H1 (cell line): ENCODE measurements at regions not wholly inside any gene's neighbourhood (a gene's known extent, or its start where the extent isn't known, plus 50 kb on each side); places are given as distances from the start of the nearest gene placed in this dataset.

Experiments used
- CTCF ChIA-PET: fragments of 300-600 bp; sonication (Branson Sonifier 250); formaldehyde crosslinking; loops from one replicate; lab custom pipeline; 2021; ENCODE audit not compliant: partially characterized antibody; lab: Charles Lee
- POLR2A ChIA-PET: fragments of 300-600 bp; sonication (Branson Sonifier 250); formaldehyde crosslinking; loops from one replicate; lab custom pipeline; 2021; ENCODE audit warnings: inconsistent platforms; ENCODE audit not compliant: partially characterized antibody; lab: Charles Lee
- DNase-seq, 2 experiments: peaks; one replicate each; pipeline versions ENCODE4 v3.0.0 to v3.0.0-alpha.2; 2010 to 2022; ENCODE audit warnings: low spot score in 2 of 2, low read depth in 1 of 2, mixed read lengths in 1 of 2
- FAIRE-seq: peaks from 2 replicates; lab custom pipeline; 2011; peaks lifted over from hg19 to GRCh38; lab: Jason Lieb, UNC
- H2AFZ ChIP-seq: 2 replicates; pipeline ENCODE4 v1.8.1; 2012; ENCODE audit warnings: low read length, inconsistent platforms
- H2AK5ac ChIP-seq: 2 replicates; pipeline ENCODE4 v1.6.1; 2013; ENCODE audit warnings: low read depth, low read length
- H2BK120ac ChIP-seq: replicated peaks from 2 replicates; pipeline ENCODE3; 2013; ENCODE audit warnings: low read depth, low read length, inconsistent platforms
- H2BK12ac ChIP-seq: 2 replicates; pipeline ENCODE4 v1.6.1; 2013; ENCODE audit warnings: low read depth, low read length
- H2BK15ac ChIP-seq: 2 replicates; pipeline ENCODE4 v1.6.1; 2013; ENCODE audit warnings: low read length
- H2BK20ac ChIP-seq: 2 replicates; pipeline ENCODE4 v1.6.1; 2013; ENCODE audit warnings: low read length
- H2BK5ac ChIP-seq: 2 replicates; pipeline ENCODE4 v1.6.1; 2013; ENCODE audit warnings: low read depth, low read length
- H3K14ac ChIP-seq: 2 replicates; pipeline ENCODE4 v1.6.1; 2013; ENCODE audit warnings: inconsistent platforms; ENCODE audit not compliant: insufficient read length
- H3K18ac ChIP-seq: 2 replicates; pipeline ENCODE4 v1.6.1; 2013; ENCODE audit warnings: low read length; ENCODE audit errors: extremely low read depth
- H3K23ac ChIP-seq: 2 replicates; pipeline ENCODE4 v1.6.1; 2013; ENCODE audit warnings: inconsistent platforms; ENCODE audit not compliant: insufficient read length
- H3K23me2 ChIP-seq: 2 replicates; pipeline ENCODE4 v1.6.1; 2013; ENCODE audit warnings: low read depth, low read length
- H3K27ac ChIP-seq: 2 replicates; pipeline ENCODE4 v1.6.1; 2011; ENCODE audit warnings: low read depth, low read length, inconsistent platforms
- H3K27me3 ChIP-seq, 4 experiments: replicated peaks in 1 of 4; 1 replicate in 1 of 4; 2 replicates in 3 of 4; pipeline versions ENCODE4 v1.6.1 to v1.8.1; 2011 to 2013; ENCODE audit warnings: low read length in 3 of 4, mild to moderate bottlenecking in 3 of 4, inconsistent platforms in 2 of 4, mixed read lengths in 2 of 4, moderate library complexity in 1 of 4; ENCODE audit not compliant: control insufficient read depth in 3 of 4, insufficient read depth in 3 of 4; ENCODE audit errors: extremely low read depth in 1 of 4
- H3K36me3 ChIP-seq, 4 experiments: 2 replicates each; pipeline versions ENCODE4 v1.6.1 to v1.8.1; 2011 to 2013; ENCODE audit warnings: mild to moderate bottlenecking in 4 of 4, low read length in 3 of 4, moderate library complexity in 2 of 4, control low read depth in 1 of 4, inconsistent platforms in 1 of 4; ENCODE audit not compliant: insufficient read depth in 4 of 4, control insufficient read depth in 2 of 4
- H3K4ac ChIP-seq: replicated peaks from 2 replicates; pipeline ENCODE3; 2013; ENCODE audit warnings: low read length, low read depth, mixed read lengths, inconsistent platforms; ENCODE audit not compliant: insufficient read length
- H3K4me1 ChIP-seq, 4 experiments: replicated peaks in 1 of 4; 1 replicate in 1 of 4; 2 replicates in 3 of 4; pipeline versions ENCODE4 v1.6.1 to v1.8.1; 2011 to 2013; ENCODE audit warnings: low read length in 3 of 4, inconsistent platforms in 2 of 4, mixed read lengths in 1 of 4; ENCODE audit not compliant: insufficient read depth in 4 of 4, control insufficient read depth in 3 of 4
- H3K4me2 ChIP-seq, 2 experiments: 2 replicates each; pipeline versions ENCODE4 v1.6.1 to v1.8.1; 2011 to 2013; ENCODE audit warnings: low read depth in 2 of 2, low read length in 2 of 2, control low read depth in 1 of 2, inconsistent platforms in 1 of 2, mild to moderate bottlenecking in 1 of 2; ENCODE audit not compliant: insufficient read depth in 1 of 2
- H3K4me3 ChIP-seq, 4 experiments: fragments of 200-600, 300-600 bp in 1 of 4; sonication (generic), shearing (Covaris generic), sonication (Bioruptor Twin) in 1 of 4; 2 replicates each; pipeline versions ENCODE4 v1.5.1 to v1.8.1; 2011 to 2016; ENCODE audit warnings: low read length in 4 of 4, low read depth in 3 of 4, control low read depth in 2 of 4, inconsistent platforms in 2 of 4, mild to moderate bottlenecking in 2 of 4, mixed read lengths in 1 of 4, moderate library complexity in 1 of 4; ENCODE audit not compliant: insufficient read depth in 2 of 4; ENCODE audit errors: extremely low read depth in 1 of 4
- H3K56ac ChIP-seq: replicated peaks from 2 replicates; pipeline ENCODE3; 2013; ENCODE audit warnings: low read depth, mild to moderate bottlenecking, mixed read lengths, low read length, inconsistent platforms; ENCODE audit not compliant: insufficient read length
- H3K79me1 ChIP-seq: 2 replicates; pipeline ENCODE4 v1.6.1; 2013; ENCODE audit warnings: low read depth, low read length, control low read depth
- H3K79me2 ChIP-seq, 2 experiments: 2 replicates each; pipeline versions ENCODE4 v1.6.1 to v1.8.1; 2012 to 2013; ENCODE audit warnings: low read length in 2 of 2, mild to moderate bottlenecking in 2 of 2, inconsistent platforms in 1 of 2; ENCODE audit not compliant: insufficient read depth in 2 of 2, control insufficient read depth in 1 of 2
- H3K9ac ChIP-seq, 4 experiments: replicated peaks in 1 of 4; 1 replicate in 1 of 4; 2 replicates in 3 of 4; pipeline versions ENCODE4 v1.6.1 to v1.8.1; 2011 to 2013; ENCODE audit warnings: low read depth in 3 of 4, low read length in 3 of 4, control low read depth in 2 of 4, mild to moderate bottlenecking in 2 of 4, moderate library complexity in 2 of 4, inconsistent platforms in 1 of 4; ENCODE audit errors: extremely low read depth in 1 of 4
- H3K9me3 ChIP-seq, 2 experiments: 2 replicates each; pipeline versions ENCODE4 v1.6.1 to v1.8.1; 2012 to 2013; ENCODE audit warnings: mild to moderate bottlenecking in 2 of 2, moderate library complexity in 2 of 2, control low read depth in 1 of 2, inconsistent platforms in 1 of 2, low read depth in 1 of 2, low read length in 1 of 2, mixed read lengths in 1 of 2; ENCODE audit not compliant: insufficient read depth in 2 of 2
- H4K20me1 ChIP-seq, 2 experiments: replicated peaks in 1 of 2; 2 replicates each; pipeline versions ENCODE3 to v1.8.1; 2011 to 2013; ENCODE audit warnings: inconsistent platforms in 2 of 2, low read length in 2 of 2, mild to moderate bottlenecking in 1 of 2; ENCODE audit not compliant: insufficient read depth in 2 of 2, control insufficient read depth in 1 of 2
- H4K5ac ChIP-seq: 2 replicates; pipeline ENCODE4 v1.6.1; 2013; ENCODE audit warnings: low read length, low read depth, mixed read lengths, inconsistent platforms; ENCODE audit not compliant: insufficient read length
- H4K8ac ChIP-seq: 2 replicates; pipeline ENCODE4 v1.8.0; 2013; ENCODE audit warnings: mild to moderate bottlenecking, moderate library complexity, low read length, inconsistent platforms; ENCODE audit not compliant: insufficient read depth; ENCODE audit errors: extremely low read depth
- H4K91ac ChIP-seq: replicated peaks from 2 replicates; pipeline ENCODE3; 2013; ENCODE audit warnings: low read length, mixed read lengths, inconsistent platforms; ENCODE audit not compliant: insufficient read length
- BACH1 ChIP-seq: IDR thresholded peaks from 2 replicates; pipeline ENCODE4 v1.6.1; 2012; ENCODE audit warnings: low read length, improper control_type of control experiment
- BCL11A ChIP-seq, 2 experiments: IDR thresholded peaks; one replicate each; pipeline ENCODE4 v1.6.1; 2011; ENCODE audit warnings: low read depth in 2 of 2, low read length in 2 of 2, mild to moderate bottlenecking in 2 of 2
- CEBPB ChIP-seq: IDR thresholded peaks from 2 replicates; pipeline ENCODE4 v1.6.1; 2012; ENCODE audit warnings: low read depth, low read length
- EGR1 ChIP-seq: IDR thresholded peaks from 2 replicates; pipeline ENCODE4 v1.6.1; 2011; ENCODE audit warnings: low read depth, low read length, borderline replicate concordance
- HDAC6 ChIP-seq: IDR thresholded peaks from one replicate; pipeline ENCODE4 v1.7.1; 2012; ENCODE audit warnings: low read depth, mild to moderate bottlenecking, inconsistent platforms, low read length, moderate library complexity
- JUND ChIP-seq: IDR thresholded peaks from 2 replicates; pipeline ENCODE4 v1.6.1; 2011; ENCODE audit warnings: mild to moderate bottlenecking, improper control_type of control experiment, low read length
- MAFK ChIP-seq: IDR thresholded peaks from 2 replicates; pipeline ENCODE4 v1.6.1; 2012; ENCODE audit warnings: low read depth, mild to moderate bottlenecking, improper control_type of control experiment, low read length
- NRF1 ChIP-seq: IDR thresholded peaks from 2 replicates; pipeline ENCODE4 v1.6.1; 2011; ENCODE audit warnings: mild to moderate bottlenecking, low read depth, low read length, improper control_type of control experiment
- RAD21 ChIP-seq, 2 experiments: IDR thresholded peaks in 1 of 2; conservative IDR thresholded peaks in 1 of 2; 2 replicates each; pipeline ENCODE4 v1.6.1; 2011; ENCODE audit warnings: low read depth in 2 of 2, low read length in 2 of 2, improper control_type of control experiment in 1 of 2, inconsistent platforms in 1 of 2, mild to moderate bottlenecking in 1 of 2, moderate library complexity in 1 of 2
- RBBP5 ChIP-seq: IDR thresholded peaks from 2 replicates; pipeline ENCODE4 v1.7.1; 2012; ENCODE audit warnings: low read depth, mild to moderate bottlenecking, inconsistent platforms, low read length, moderate library complexity, borderline replicate concordance
- RFX5 ChIP-seq: IDR thresholded peaks from 2 replicates; pipeline ENCODE4 v1.6.1; 2011; ENCODE audit warnings: low read depth, low read length, improper control_type of control experiment, borderline replicate concordance
- RXRA ChIP-seq: IDR thresholded peaks from 2 replicates; pipeline ENCODE4 v1.6.1; 2011; ENCODE audit warnings: low read depth, mild to moderate bottlenecking, low read length, moderate library complexity; ENCODE audit not compliant: insufficient read depth
- SIN3A ChIP-seq, 2 experiments: IDR thresholded peaks in 1 of 2; conservative IDR thresholded peaks in 1 of 2; 2 replicates each; pipeline ENCODE4 v1.6.1; 2011 to 2012; ENCODE audit warnings: low read length in 2 of 2, improper control_type of control experiment in 1 of 2, low read depth in 1 of 2, mild to moderate bottlenecking in 1 of 2
- SIRT6 ChIP-seq: IDR thresholded peaks from one replicate; pipeline ENCODE4 v1.7.1; 2012; ENCODE audit warnings: low read length, inconsistent platforms
- YY1 ChIP-seq: IDR thresholded peaks from 2 replicates; pipeline ENCODE4 v1.6.1; 2011; ENCODE audit warnings: low read depth, mild to moderate bottlenecking, low read length
- ZNF274 ChIP-seq: IDR thresholded peaks from 2 replicates; pipeline ENCODE4 v1.7.0; 2012; ENCODE audit warnings: low read length, borderline replicate concordance; ENCODE audit errors: extremely low read depth

- H3K36me3 ChIP-seq: no peaks in the 10 kb centered on the region
- H2BK20ac ChIP-seq: no peak overlapping the region
- H3K23me2 ChIP-seq: peaks cover 2% of the 10 kb centered on the region; the same call in 1 of the 2 replicates
- H3K56ac ChIP-seq: no peak overlapping the region
- POLR2A ChIA-PET: no interaction called here
- no peak overlapping the region for H3K27ac ChIP-seq
- no peak overlapping the region for H3K23ac ChIP-seq
- H2BK15ac ChIP-seq: no peak overlapping the region
- no peak overlapping the region for H2BK12ac ChIP-seq
- no peak overlapping the region for H4K91ac ChIP-seq
- H3K9me3 ChIP-seq: no peaks in the 10 kb centered on the region
- no peak overlapping the region for H4K8ac ChIP-seq
- FAIRE-seq: no peak
- TF ChIP-seq SIRT6 (no peak), BCL11A (IDR thresholded peaks at IDR 0.05; ENCODE audit: low read depth in 2 of 2, low read length in 2 of 2) (no peak), HDAC6 (no peak), MAFK (no peak), CEBPB (no peak), ZNF274 (no peak), RAD21 (IDR thresholded peaks at IDR 0.05 in 1 of 2, conservative IDR thresholded peaks at IDR 0.05 in 1 of 2; ENCODE audit: low read depth in 2 of 2, low read length in 2 of 2) (no peak), EGR1 (no peak), BACH1 (no peak), NRF1 (no peak), RFX5 (no peak), RXRA (no peak), YY1 (no peak), RBBP5 (no peak), SIN3A (conservative IDR thresholded peaks at IDR 0.05 in 1 of 2, IDR thresholded peaks at IDR 0.05 in 1 of 2; ENCODE audit: low read depth in 1 of 2, low read length in 2 of 2) (no peak), JUND (no peak)
- H3K27me3 ChIP-seq: no peaks in the 10 kb centered on the region
- H4K5ac ChIP-seq: no peak overlapping the region
- no peaks in the 10 kb centered on the region for H3K79me1 ChIP-seq
- H3K18ac ChIP-seq: no peak overlapping the region
- no peak for DNase-seq
- no peak overlapping the region for H2BK120ac ChIP-seq
- H4K20me1 ChIP-seq: no peaks in the 10 kb centered on the region
- H2AK5ac ChIP-seq: no peak overlapping the region
- H3K4me1 ChIP-seq: no peaks in the 10 kb centered on the region
- no peak overlapping the region for H3K9ac ChIP-seq
- H2BK5ac ChIP-seq: no peak overlapping the region
- H2AFZ ChIP-seq: no peak overlapping the region
- H3K4ac ChIP-seq: no peak overlapping the region
- no peak overlapping the region for H3K4me2 ChIP-seq
- H3K14ac ChIP-seq: no peak overlapping the region
- CTCF ChIA-PET: no interaction called here
- H3K4me3 ChIP-seq: no peak overlapping the region
- no peaks in the 10 kb centered on the region for H3K79me2 ChIP-seq
Observed at GRCh38 chr7:110564246-110564645, 526.7 kb upstream of the LRRN3 start.
